ENCODE measurements at regions not wholly inside any gene's neighbourhood (a gene's known extent, or its start where the extent isn't known, plus 50 kb on each side); places are given as distances from the start of the nearest gene placed in this dataset.

GRCh38 chr10:57741751-57742150 is 525.9 kb downstream of the IPMK start:
- H3K4me3 ChIP-seq (replicated peaks; ENCODE audit: low read depth, low read length): no peak overlapping the region
- no peak for TF ChIP-seq CTCF (IDR thresholded peaks at IDR 0.05; ENCODE audit: low read length, missing control alignments)
- DNase-seq (ENCODE audit: low read depth): no peak

- no peak overlapping the region for H3K4me3 ChIP-seq (replicated peaks; ENCODE audit: low read depth, low read length)
- no peak for DNase-seq (ENCODE audit: low read depth)
- no peak for TF ChIP-seq CTCF (IDR thresholded peaks at IDR 0.05; ENCODE audit: low read length, missing control alignments)
Measured at GRCh38 chr10:57723305-57723704, 544.4 kb downstream of the IPMK start.

- DNase-seq (ENCODE audit: low read depth): peak; percentile 67
- TF ChIP-seq CTCF (IDR thresholded peaks at IDR 0.05; ENCODE audit: low read length, missing control alignments): peak; percentile 66
- H3K4me3 ChIP-seq (replicated peaks; ENCODE audit: low read depth, low read length): no peak overlapping the region
Measured at GRCh38 chr10:57716884-57717283, 550.8 kb downstream of the IPMK start.

- no peak for DNase-seq (ENCODE audit: low read depth)
- H3K4me3 ChIP-seq (replicated peaks; ENCODE audit: low read depth, low read length): no peak overlapping the region
Measured at GRCh38 chr10:57715233-57715632, 552.5 kb downstream of the IPMK start.

GRCh38 chr10:57707300-57707658 is 560.4 kb downstream of the IPMK start:
- TF ChIP-seq CTCF (IDR thresholded peaks at IDR 0.05; ENCODE audit: low read length, missing control alignments): no peak
- no peak for DNase-seq (ENCODE audit: low read depth)
- no peak overlapping the region for H3K4me3 ChIP-seq (replicated peaks; ENCODE audit: low read depth, low read length)

More at GRCh38 chr10:57715233-57715632, 552.5 kb downstream of the IPMK start:
- TF ChIP-seq CTCF (IDR thresholded peaks at IDR 0.05; ENCODE audit: low read length, missing control alignments): no peak

- no peak overlapping the region for H3K4me3 ChIP-seq (replicated peaks; ENCODE audit: low read depth, low read length)
- TF ChIP-seq CTCF (IDR thresholded peaks at IDR 0.05; ENCODE audit: low read length, missing control alignments): no peak
- DNase-seq (ENCODE audit: low read depth): no peak
Measured at GRCh38 chr10:57706576-57707299, 561.0 kb downstream of the IPMK start.

GRCh38 chr10:57706016-57706415 is 561.7 kb downstream of the IPMK start:
- H3K4me3 ChIP-seq (replicated peaks; ENCODE audit: low read depth, low read length): no peak overlapping the region
- no peak for TF ChIP-seq CTCF (IDR thresholded peaks at IDR 0.05; ENCODE audit: low read length, missing control alignments)
- no peak for DNase-seq (ENCODE audit: low read depth)
